Suprapubic skin (tissue), 4 donors: ENCODE measurements at regions not wholly inside any gene's neighbourhood (a gene's known extent, or its start where the extent isn't known, plus 50 kb on each side); places are given as distances from the start of the nearest gene placed in this dataset.

Experiments used
- DNase-seq, 2 donors: peaks; one replicate each; pipeline ENCODE4 v3.0.0-alpha.2; 2019; ENCODE audit warnings: low spot score in 2 of 2
- H3K27ac ChIP-seq: fragments of 200-600 bp; sonication (generic); one replicate; pipeline ENCODE4 v1.5.1; 2019
- H3K27me3 ChIP-seq: fragments of 200-600 bp; sonication (generic); one replicate; pipeline ENCODE4 v1.5.1; 2019
- H3K36me3 ChIP-seq: fragments of 200-600 bp; sonication (generic); one replicate; pipeline ENCODE4 v1.5.1; 2019
- H3K4me1 ChIP-seq: fragments of 200-600 bp; sonication (generic); one replicate; pipeline ENCODE4 v1.5.1; 2019
- H3K4me3 ChIP-seq: fragments of 200-600 bp; sonication (generic); one replicate; pipeline ENCODE4 v1.5.1; 2019; ENCODE audit warnings: mild to moderate bottlenecking
- H3K9me3 ChIP-seq: fragments of 200-600 bp; sonication (generic); one replicate; pipeline ENCODE4 v1.5.1; 2019
- EP300 ChIP-seq: sonication (generic); formaldehyde crosslinking; IDR thresholded peaks from one replicate; pipeline ENCODE4 v1.6.1; 2017; ENCODE audit warnings: antibody characterized with exemption
- POLR2A ChIP-seq, 2 donors: fragments of 450-650 bp; IDR thresholded peaks; one replicate each; pipeline ENCODE4 v1.6.1; 2017; ENCODE audit warnings: antibody characterized with exemption in 2 of 2, mild to moderate bottlenecking in 2 of 2, moderate library complexity in 2 of 2
- POLR2AphosphoS5 ChIP-seq, 3 donors: sonication (generic); formaldehyde crosslinking; IDR thresholded peaks; one replicate each; pipeline ENCODE4 v1.6.1; 2017; ENCODE audit warnings: antibody characterized with exemption in 3 of 3
- WGBS: methylation state at CpG from one replicate; pipeline ENCODE4 v1.1.5; 2018; 5-methylcytosine and 5-hydroxymethylcytosine counted together
- TF ChIP-seq, protein P1 (sequence below), 2 donors: fragments of 200-600 bp in 1 of 2; fragments of 450-650 bp in 1 of 2; sonication (generic) in 1 of 2; IDR thresholded peaks; one replicate each; pipeline ENCODE4 v1.5.1; 2016 to 2019; ENCODE audit warnings: antibody characterized with exemption in 2 of 2, mild to moderate bottlenecking in 1 of 2, moderate library complexity in 1 of 2

DNA sequence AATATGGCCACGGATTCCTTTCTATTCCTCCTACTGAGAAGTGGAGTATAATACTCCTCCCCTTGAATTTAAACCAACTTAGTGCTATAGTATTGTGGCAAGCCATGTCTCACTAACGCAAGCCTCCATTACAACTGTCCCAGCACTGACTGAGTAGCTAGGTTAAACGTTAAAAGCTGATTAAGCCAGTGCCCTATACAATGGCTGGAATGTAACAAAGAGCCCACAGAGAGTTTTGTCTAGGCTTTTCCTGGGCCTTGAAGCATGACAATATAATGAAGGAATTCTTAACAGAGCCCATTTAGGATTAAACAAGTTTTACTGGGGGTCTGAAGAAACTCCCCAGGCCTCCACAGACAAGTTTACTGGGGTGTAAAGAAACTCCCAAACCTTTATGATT lies 254.5 kb upstream of the DACH1 start:
- no peaks in the 10 kb centered on the region for H3K36me3 ChIP-seq
- TF ChIP-seq, protein P1, sequence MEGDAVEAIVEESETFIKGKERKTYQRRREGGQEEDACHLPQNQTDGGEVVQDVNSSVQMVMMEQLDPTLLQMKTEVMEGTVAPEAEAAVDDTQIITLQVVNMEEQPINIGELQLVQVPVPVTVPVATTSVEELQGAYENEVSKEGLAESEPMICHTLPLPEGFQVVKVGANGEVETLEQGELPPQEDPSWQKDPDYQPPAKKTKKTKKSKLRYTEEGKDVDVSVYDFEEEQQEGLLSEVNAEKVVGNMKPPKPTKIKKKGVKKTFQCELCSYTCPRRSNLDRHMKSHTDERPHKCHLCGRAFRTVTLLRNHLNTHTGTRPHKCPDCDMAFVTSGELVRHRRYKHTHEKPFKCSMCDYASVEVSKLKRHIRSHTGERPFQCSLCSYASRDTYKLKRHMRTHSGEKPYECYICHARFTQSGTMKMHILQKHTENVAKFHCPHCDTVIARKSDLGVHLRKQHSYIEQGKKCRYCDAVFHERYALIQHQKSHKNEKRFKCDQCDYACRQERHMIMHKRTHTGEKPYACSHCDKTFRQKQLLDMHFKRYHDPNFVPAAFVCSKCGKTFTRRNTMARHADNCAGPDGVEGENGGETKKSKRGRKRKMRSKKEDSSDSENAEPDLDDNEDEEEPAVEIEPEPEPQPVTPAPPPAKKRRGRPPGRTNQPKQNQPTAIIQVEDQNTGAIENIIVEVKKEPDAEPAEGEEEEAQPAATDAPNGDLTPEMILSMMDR (IDR thresholded peaks at IDR 0.05): no peak
- TF ChIP-seq POLR2AphosphoS5 (IDR thresholded peaks at IDR 0.05) (no peak), EP300 (no peak), POLR2A (IDR thresholded peaks at IDR 0.05) (no peak)
- no peak overlapping the region for H3K27ac ChIP-seq
- H3K4me3 ChIP-seq: no peak overlapping the region
- no peak for DNase-seq
- WGBS: 90% methylated on average over 3 of the region's 3 CpGs
- no peaks in the 10 kb centered on the region for H3K4me1 ChIP-seq
- H3K27me3 ChIP-seq: no peaks in the 10 kb centered on the region
- no peaks in the 10 kb centered on the region for H3K9me3 ChIP-seq

- H3K27me3 ChIP-seq: no peaks in the 10 kb centered on the region
- DNase-seq: no peak
- 67% methylated on average over 2 of the region's 2 CpGs for WGBS
- TF ChIP-seq POLR2A (IDR thresholded peaks at IDR 0.05) (no peak), EP300 (no peak), POLR2AphosphoS5 (IDR thresholded peaks at IDR 0.05) (no peak)
- TF ChIP-seq, protein P1 (IDR thresholded peaks at IDR 0.05): no peak
- no peaks in the 10 kb centered on the region for H3K9me3 ChIP-seq
- no peaks in the 10 kb centered on the region for H3K36me3 ChIP-seq
- H3K4me1 ChIP-seq: no peaks in the 10 kb centered on the region
- no peak overlapping the region for H3K27ac ChIP-seq
- no peak overlapping the region for H3K4me3 ChIP-seq
Observed at GRCh38 chr13:72120632-72121031, 253.6 kb upstream of the DACH1 start.

DNA sequence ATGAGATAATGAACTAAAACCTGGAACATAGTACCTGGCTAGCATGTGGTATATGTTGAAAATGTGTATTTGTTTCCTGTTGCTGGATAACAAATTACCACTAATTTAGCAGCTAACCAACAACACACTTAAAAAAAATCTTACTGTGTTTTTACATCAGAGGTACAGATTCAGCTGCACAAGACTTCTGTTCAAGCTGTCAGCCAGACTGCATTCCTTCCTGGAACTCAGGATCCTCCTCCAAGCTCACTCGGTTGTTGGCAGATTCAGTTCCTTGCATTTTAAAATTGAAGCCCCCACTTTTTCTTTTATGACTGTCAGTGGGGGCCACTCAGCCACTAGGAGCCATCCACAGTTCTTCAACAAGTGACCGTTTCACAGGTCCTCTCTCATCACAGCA lies 246.9 kb upstream of the DACH1 start:
- H3K4me1 ChIP-seq: no peaks in the 10 kb centered on the region
- no peak for DNase-seq
- WGBS: 71% methylated on average over 2 of the region's 2 CpGs
- H3K27me3 ChIP-seq: no peaks in the 10 kb centered on the region
- no peaks in the 10 kb centered on the region for H3K9me3 ChIP-seq
- no peaks in the 10 kb centered on the region for H3K36me3 ChIP-seq
- H3K4me3 ChIP-seq: no peak overlapping the region
- no peak overlapping the region for H3K27ac ChIP-seq
- TF ChIP-seq POLR2AphosphoS5 (IDR thresholded peaks at IDR 0.05) (no peak), EP300 (no peak), POLR2A (IDR thresholded peaks at IDR 0.05) (no peak)
- TF ChIP-seq, protein P1 (IDR thresholded peaks at IDR 0.05): no peak

DNA sequence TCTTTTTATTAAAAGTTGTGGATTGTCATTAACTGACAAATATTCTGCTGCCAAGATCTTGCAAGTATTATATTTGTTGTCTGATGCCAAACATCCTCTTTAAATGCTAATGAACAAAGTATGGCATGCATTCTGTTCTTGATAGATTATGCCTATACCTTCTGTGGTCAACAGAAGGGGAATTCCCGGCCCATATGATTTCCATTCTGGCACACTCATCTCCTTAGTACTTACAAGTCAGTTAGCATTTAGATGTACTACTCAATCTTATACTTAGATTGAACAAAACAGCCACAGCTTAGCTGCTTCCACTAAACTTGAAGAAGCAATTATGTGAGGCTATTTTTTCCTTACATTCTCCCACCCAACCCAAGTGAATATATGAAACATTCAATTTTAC lies 246.1 kb upstream of the DACH1 start:
- DNase-seq: no peak
- H3K4me1 ChIP-seq: no peaks in the 10 kb centered on the region
- H3K27me3 ChIP-seq: no peaks in the 10 kb centered on the region
- H3K36me3 ChIP-seq: no peaks in the 10 kb centered on the region
- no peak overlapping the region for H3K4me3 ChIP-seq
- no peaks in the 10 kb centered on the region for H3K9me3 ChIP-seq
- TF ChIP-seq EP300: no peak
- TF ChIP-seq, protein P1 (IDR thresholded peaks at IDR 0.05): no peak
- TF ChIP-seq POLR2A (IDR thresholded peaks at IDR 0.05): no peak
- 81% methylated on average over 1 of the region's 1 CpG for WGBS
- H3K27ac ChIP-seq: no peak overlapping the region

GRCh38 chr13:72112216-72112615 lies 245.2 kb upstream of the DACH1 start:
- no peaks in the 10 kb centered on the region for H3K36me3 ChIP-seq
- no peaks in the 10 kb centered on the region for H3K27me3 ChIP-seq
- no peak for DNase-seq
- H3K4me3 ChIP-seq: no peak overlapping the region
- WGBS: 73% methylated on average over 2 of the region's 2 CpGs
- H3K4me1 ChIP-seq: no peaks in the 10 kb centered on the region
- no peaks in the 10 kb centered on the region for H3K9me3 ChIP-seq
- H3K27ac ChIP-seq: no peak overlapping the region
- no peak for TF ChIP-seq EP300
- TF ChIP-seq, protein P1 (IDR thresholded peaks at IDR 0.05): no peak
- TF ChIP-seq POLR2A (IDR thresholded peaks at IDR 0.05): no peak
- no peak for TF ChIP-seq POLR2AphosphoS5 (IDR thresholded peaks at IDR 0.05)
